HG03520 (cell line): ENCODE measurements at regions not wholly inside any gene's neighbourhood (a gene's known extent, or its start where the extent isn't known, plus 50 kb on each side); places are given as distances from the start of the nearest gene placed in this dataset.
"Not testable (repeated sequence)": the region's sequence is repeated elsewhere in the genome, so short reads cannot be mapped to it uniquely, and the experiment has no call there.

Source experiments
- ATAC-seq: cut with Tn5 transposase; IDR thresholded peaks from one replicate; pipeline ENCODE4 v1.9.1; 2021; ENCODE audit warnings: mild to moderate bottlenecking, moderate library complexity; ENCODE audit not compliant: unreplicated experiment

DNA sequence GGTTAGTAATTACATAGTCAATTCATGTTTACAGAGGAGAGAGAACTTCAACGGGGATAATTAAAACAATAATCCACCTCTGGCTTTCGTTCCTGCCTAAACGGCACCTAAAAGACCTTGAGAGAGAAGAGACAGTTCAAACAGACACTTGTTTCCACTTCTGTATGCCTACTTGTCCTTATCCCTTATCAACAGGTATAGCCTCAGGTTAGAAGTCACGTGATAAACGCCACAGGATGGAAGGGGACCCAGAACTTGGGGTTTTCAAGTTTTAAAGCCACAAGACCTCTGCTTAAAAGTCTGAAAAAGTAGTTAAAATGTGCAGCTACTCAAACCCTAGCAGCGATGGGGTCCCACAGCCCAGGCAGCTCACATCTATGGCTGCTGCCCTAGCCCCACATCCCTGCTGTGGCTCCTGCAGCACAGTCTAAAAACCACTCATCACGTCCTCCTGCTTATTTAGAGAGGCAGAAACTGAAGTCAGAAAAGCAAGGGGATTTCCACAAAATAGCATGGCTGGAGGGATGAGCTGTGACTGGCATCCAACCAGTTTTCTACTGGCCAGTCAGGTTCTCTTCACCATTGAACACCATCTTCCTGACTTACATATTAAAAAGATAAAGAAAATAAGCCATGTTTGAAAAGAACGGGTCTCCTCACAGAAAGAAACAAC is 51.2 kb upstream of the SEC16B start:
- no peak for ATAC-seq

DNA sequence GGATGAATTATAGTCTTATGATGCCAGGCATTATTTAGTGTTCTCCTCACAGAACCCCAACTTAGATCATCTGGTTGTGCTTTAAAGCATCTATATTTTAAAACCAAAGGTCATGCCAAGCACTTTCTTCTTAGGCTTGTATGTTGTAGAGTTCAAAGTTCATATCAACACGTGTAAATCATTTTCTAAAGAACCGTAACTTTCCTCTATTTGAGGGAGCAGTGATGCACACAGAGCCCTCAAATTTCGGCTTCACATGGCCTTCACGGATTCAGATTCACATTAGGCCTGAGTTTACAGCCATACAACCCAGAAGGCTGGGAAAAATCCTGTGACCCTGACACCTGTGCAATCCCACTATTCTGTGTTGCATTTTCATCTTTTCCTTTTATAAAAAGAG is 52.1 kb upstream of the SEC16B start:
- no peak for ATAC-seq

DNA sequence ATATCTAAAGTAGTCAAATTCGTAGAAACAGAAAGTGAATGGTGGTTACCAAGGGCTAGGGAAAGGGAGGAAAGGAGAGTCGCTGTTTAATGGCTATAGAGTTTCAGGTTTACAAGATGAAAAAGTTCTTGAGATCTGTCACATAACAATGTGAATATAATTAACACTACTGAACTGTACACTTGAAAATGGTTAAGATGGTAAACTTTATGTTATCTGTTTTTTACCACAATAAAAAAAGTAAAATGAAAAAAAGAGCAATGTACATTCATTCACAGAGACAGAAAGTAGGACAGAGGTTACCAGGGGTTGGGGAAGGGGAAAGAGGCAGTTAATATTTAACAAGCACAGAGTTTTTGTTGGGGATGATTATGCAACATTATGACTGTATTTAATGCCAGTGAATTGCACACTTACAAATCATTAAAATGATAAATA is 53.3 kb upstream of the SEC16B start:
- ATAC-seq = no peak

DNA sequence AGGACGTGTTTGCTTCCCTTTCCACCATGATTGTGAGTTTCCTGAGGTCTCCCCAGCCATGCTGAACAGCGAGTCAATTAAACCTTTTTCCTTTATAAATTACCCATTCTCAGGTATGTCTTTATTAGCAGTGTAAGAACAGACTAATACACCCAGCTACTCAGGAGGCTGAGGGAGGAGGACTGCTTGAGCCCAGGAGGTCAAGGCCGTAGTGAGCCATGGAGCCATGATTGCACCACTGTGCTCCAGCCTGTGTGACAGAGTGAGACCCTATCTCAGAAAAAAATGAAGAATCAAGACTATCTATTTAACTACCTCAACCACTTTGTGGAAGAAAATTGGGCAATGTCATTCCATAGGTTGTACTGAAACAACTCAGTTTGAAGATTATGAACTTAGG is 54.6 kb upstream of the SEC16B start:
- no peak for ATAC-seq

DNA sequence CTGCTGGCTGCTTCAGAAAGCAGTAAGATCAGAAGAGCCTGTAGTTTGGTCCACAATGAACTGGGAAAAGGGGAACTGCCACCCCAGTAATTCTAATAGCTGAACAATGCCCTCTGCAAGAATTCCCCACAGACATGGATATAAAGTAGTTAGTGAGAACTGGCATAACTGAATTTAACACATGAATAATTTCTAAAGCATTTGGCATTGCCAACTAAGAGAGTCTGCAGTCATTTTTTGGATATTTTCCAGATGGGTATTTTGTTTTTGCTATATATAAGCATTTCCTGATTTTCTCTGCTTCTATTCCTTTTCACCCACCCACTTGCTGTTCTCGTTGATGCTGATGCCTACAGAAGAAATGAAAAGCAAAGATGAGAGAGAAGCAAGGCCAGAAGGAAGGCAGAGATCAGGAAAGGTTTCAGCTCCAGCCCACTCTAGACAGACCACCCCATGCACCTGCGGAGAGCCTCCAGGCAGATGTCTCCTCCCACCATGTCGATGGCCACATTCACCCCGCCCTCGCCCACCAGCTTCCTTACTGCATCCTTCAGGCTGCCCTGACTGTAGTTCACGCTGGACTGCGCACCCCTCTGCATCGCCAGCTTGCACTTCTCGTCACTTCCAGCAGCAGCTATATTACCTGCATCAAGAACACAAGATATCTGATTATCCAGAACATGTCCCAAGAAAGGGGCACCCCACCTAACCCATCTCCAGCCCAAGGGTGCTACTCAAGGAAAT is 55.9 kb upstream of the SEC16B start:
- ATAC-seq = no peak

DNA sequence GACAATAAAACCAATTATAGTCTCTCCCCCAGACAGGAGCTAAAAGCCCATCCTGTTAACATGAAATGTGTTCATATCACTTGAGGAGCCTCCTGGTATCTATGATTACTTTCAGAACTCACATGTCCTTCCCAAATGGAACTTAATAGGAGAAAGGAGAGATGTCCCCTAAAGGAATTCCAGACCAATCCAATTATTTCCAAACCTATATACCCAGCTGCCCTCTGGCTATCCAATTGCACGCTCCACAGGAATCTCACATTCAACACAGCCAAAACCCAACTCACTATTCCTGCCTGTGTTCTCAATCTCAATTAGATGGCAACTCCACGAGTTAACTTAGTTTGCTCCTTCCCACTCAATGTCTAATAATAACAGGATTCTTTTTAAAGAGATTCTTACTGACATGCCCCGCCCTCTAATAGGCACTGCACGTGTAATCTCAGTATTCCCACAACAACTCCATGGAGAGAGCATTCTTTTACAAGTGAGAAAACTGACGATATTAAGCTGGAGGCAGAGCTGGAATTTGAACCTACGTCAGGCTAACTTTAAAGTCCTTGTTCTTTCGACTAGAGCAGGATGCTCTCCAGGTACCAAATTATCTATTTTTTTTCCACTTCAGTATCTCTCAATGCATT is 59.1 kb upstream of the SEC16B start:
- ATAC-seq = no peak

DNA sequence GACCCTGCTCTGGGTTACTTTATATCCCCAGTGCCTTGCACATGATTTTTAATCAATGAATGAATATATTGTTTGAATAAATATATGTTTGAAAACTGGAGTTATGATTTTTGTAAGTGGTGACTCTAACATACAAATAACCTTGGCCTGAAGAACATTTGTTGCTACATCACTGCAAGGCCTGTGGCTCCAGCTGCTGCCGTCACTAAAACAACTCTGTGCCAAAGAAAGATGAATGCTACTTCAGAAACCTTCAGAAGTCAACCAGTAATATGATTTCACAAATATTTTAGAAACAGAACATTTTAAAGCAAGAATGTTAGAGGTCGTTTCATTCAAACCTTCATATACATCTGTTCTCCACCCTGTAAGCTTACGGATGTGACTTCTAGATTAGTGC is 60.6 kb upstream of the SEC16B start:
- no peak for ATAC-seq

DNA sequence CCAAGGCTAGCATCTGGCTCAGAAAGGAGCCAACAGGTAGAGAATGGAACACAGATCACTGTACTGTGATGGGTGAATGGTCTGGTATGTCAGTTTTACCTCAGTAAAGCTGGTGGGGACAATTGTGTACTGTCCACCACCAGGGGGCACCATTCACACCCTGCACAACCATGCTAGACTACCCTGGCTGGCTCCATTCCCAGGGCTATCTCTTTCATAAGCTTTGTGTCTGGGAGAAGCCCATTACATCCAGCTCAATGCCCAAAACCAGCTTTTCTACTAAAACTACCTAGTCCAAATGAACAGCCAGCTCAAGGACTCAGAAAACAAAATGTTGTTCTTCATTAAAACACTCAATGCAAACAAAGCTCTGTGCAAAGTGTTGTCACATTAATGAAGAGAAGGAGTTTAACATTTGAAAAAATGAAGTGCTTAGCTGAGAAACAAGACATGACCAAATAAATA is 62.0 kb upstream of the RASAL2 start:
- peak; percentile 90 for ATAC-seq

DNA sequence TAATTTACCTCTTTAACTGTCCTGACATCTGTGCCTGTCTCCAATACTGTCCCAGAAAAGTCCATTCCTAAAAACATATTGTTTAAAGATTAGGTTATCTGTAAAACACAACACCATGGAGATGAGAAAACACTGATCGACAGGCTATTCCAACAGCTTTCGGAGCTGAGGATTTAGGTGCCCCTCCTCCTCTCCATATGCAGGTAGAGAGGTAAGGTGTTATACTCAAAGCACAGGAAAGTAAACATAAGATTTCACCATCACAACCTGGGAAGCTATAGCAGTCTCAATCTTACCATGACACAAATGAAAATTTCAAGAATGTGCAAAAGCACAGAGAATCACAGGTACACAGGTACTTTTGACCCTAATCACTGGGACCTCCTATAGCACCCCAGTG is 60.9 kb upstream of the RASAL2 start:
- ATAC-seq = no peak

DNA sequence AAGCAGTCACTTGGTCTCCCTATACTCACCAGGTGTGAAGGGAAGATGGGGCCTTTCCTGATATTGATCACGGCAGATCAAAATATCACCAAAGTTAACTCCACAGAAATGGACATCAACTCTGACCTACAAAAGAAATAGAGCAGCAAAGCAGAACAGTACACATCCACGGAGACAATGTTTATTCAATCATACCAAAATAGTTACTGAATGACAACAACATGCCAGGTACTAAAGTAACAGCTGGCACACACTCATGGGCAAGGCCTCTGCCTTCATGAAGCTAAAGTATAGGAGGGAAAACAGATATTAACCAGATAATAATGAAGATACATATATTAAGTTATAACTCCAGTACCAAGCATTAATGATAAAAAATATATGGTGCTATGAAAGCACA is 59.2 kb upstream of the RASAL2 start:
- ATAC-seq = no peak

DNA sequence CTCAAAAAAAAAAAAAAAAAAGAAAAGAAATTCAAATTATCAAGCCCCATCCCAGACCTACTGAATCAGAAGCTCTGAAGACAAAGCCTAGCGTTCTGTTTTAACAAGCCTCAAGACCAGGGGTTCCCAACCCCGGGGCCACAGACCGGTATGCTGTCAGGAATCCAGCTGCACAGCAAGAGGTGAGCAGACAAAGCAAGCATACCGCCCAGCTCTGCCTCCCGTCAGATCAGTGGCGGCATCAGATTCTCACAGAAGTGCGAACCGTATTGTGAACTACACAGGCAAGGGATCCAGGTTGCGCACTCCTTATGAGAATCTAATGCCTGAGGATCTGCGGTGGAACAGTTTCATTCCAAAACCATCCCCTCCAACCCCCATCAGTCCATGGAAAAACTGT is 57.8 kb upstream of the RASAL2 start:
- no peak for ATAC-seq

DNA sequence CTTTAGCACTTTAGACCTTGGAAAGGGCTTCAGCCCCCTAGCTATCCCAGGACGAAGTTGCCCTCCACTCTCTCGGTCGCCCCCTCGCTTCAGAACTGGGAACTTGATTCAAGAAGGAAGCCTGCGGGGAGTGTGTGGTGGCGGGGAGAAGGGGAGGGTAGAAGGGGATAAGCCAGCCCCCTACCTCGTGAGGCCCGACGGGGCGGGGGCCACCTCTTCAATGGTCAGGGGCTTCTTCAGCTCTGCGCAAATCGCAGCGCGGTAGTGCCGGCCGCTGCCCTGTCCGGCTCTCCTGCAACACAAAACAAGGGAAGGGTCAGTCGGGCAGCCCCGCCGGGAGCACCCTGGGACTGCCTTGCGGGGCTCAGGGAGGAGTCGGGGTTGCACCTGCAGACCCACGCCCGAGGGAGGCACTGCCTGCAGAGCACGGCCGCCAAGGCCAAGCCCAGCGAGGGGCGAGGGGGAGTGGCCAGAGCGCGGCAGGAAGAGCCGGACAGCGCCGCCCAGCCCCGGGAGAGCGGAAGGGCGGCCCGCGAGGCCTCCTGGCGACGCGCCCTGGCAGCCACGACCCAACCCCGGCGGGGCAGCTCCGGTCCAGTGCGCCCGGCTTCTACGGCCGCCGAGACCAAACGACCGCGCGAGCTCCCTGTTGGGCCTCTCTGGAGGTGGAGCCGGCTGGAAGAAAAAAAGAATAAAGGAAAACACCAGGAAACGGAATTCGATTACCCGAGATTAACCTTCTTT is 56.2 kb upstream of the RASAL2 start:
- no peak for ATAC-seq

DNA sequence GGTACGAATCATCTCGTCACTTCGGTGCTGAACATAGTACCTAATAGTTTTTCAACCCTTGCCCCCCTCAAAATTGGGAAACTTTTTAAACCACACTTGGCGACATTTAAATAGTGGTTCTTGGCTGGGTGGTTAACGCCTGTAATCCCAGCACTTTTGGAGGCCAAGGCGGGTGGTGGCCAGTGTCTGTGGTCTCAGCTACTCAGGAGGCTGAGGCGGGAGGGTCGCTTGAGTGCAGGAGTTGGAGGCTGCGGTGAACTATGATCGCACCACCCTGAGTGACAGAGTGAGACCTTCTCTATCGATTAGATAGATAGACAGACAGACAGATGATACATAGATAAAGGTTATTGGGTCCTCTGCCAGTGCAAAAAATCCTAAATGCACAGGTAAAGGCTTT is 55.5 kb upstream of the RASAL2 start:
- no peak for ATAC-seq

DNA sequence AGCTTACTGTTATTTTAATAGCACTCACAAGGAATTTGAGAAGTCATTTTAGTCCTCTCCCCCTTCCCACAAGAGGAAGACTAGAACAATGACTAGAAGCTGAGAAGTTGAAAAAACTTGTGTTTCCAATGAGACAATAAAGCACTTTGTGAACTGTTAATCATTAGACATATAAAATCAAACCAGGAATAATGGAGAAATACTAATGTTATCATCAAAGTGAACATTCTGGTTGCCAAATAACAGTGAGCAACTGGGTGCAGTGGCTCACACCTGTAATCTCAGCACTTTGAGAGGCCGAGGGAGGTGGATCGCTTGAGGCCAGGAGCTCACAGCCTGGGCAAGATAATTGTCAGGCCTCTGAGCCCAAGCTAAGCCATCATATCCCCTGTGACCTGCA is 54.0 kb upstream of the RASAL2 start:
- ATAC-seq = no peak

DNA sequence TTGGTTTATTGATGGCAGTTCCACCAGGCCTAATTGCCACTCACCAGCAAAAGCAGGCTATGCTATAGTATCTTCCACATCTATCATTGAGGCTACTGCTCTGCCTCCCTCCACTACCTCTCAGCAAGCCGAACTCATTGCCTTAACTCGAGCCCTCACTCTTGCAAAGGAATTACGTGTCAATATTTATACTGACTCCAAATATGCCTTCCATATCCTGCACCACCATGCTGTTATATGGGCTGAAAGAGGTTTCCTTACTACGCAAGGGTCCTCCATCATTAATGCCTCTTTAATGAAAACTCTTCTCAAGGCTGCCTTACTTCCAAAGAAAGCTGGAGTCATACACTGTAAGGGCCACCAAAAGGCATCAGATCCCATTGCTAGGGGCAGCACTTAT is 50.0 kb upstream of the RASAL2 start:
- ATAC-seq = not testable (repeated sequence)
